Small intestine (tissue), 7 donors: ENCODE measurements at regions not wholly inside any gene's neighbourhood (a gene's known extent, or its start where the extent isn't known, plus 50 kb on each side); places are given as distances from the start of the nearest gene placed in this dataset.

ENCODE experiments used
- DNase-seq, 2 donors: peaks; one replicate each; pipeline versions ENCODE4 v3.0.0 to v3.0.0-alpha.2; 2013
- FAIRE-seq: peaks from 2 replicates; lab custom pipeline; 2012; peaks lifted over from hg19 to GRCh38; lab: Jason Lieb, UNC
- H3K27ac ChIP-seq, 3 donors: one replicate each; pipeline ENCODE4 v1.5.1; 2013; ENCODE audit warnings: low read length in 2 of 3, mild to moderate bottlenecking in 2 of 3, control low read depth in 1 of 3, inconsistent platforms in 1 of 3, low read depth in 1 of 3, moderate library complexity in 1 of 3
- H3K27me3 ChIP-seq, 3 donors: one replicate each; pipeline ENCODE4 v1.6.1; 2013; ENCODE audit warnings: low read length in 3 of 3, inconsistent platforms in 1 of 3; ENCODE audit not compliant: control insufficient read depth in 3 of 3, insufficient read depth in 3 of 3
- H3K36me3 ChIP-seq, 3 donors: one replicate each; pipeline ENCODE4 v1.6.1; 2013; ENCODE audit warnings: low read length in 3 of 3, inconsistent platforms in 1 of 3, low read depth in 1 of 3, mild to moderate bottlenecking in 1 of 3, moderate library complexity in 1 of 3; ENCODE audit not compliant: control insufficient read depth in 3 of 3, insufficient read depth in 2 of 3
- H3K4me1 ChIP-seq, 3 donors: one replicate each; pipeline ENCODE4 v1.6.1; 2013; ENCODE audit warnings: low read length in 2 of 3, inconsistent platforms in 1 of 3, low read depth in 1 of 3, mild to moderate bottlenecking in 1 of 3, moderate library complexity in 1 of 3; ENCODE audit not compliant: control insufficient read depth in 3 of 3, insufficient read depth in 2 of 3
- H3K4me3 ChIP-seq, 3 donors: one replicate each; pipeline ENCODE4 v1.5.1; 2013; ENCODE audit warnings: low read length in 3 of 3, control low read depth in 1 of 3, inconsistent platforms in 1 of 3, low read depth in 1 of 3, mild to moderate bottlenecking in 1 of 3, moderate library complexity in 1 of 3
- H3K9me3 ChIP-seq, 2 donors: one replicate each; pipeline ENCODE4 v1.6.1; 2013; ENCODE audit warnings: low read depth in 1 of 2, low read length in 1 of 2; ENCODE audit not compliant: control insufficient read depth in 2 of 2, insufficient read depth in 1 of 2
- WGBS, 3 donors: extraction: QIAGEN DNeasy Blood & Tissue Kit; methylation state at CpG; one replicate each; pipeline ENCODE4 v1.1.7; 2013; 5-methylcytosine and 5-hydroxymethylcytosine counted together
- donor health status: healthy with polysubstance abuse.
- donor health status: control.
- donor health status: control.
- donor health status: Bipolar disorder and iron deficiency.
- donor health status: healthy.

DNA sequence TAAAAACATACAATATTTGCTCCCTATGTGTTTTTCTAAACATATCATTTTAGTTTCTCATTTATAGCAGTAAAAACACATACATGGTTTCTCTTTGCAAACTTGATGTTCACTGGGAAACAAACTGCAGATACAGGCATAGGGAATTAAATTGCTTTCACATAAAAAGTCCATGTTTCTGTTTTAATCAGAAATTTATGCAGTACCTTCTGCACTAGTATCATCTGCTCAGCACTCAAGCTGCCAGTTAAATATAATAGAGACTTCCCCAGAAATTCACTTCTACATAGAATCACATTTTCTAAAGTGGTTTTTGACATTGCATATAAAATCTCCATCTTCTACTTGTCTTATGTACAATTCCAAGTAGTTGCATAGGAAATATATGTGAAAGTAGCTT is 1107.3 kb upstream of the NRXN1 start:
- no peaks in the 10 kb centered on the region for H3K9me3 ChIP-seq

DNA sequence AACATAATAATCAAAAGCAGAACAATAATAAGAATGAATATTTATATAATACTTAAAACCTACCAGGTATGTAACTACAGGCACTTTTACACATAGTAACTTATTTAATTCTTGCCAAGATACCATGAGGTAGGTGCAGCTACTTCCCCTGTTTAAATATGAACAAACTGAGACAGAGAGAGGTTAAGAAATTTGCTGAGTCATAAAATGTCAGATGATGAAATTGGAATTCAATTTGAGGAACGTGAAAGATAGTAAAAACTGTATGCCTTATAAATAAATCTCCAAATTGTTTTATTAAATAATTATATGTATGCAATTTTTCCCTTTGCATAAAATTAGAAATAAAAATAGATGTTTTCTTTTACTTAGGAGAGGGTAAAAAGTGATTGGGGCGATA is 1103.3 kb upstream of the NRXN1 start:
- H3K27me3 ChIP-seq, result no peaks in the 10 kb centered on the region
- no peak overlapping the region for H3K4me3 ChIP-seq
- WGBS, 3 donors, result 70 to 75% (median 71%) methylated on average over 2 of the region's 2 CpGs
- H3K9me3 ChIP-seq, result no peaks in the 10 kb centered on the region
- no peaks in the 10 kb centered on the region for H3K4me1 ChIP-seq
- FAIRE-seq, result no peak
- no peak for DNase-seq
- no peaks in the 10 kb centered on the region for H3K36me3 ChIP-seq
- H3K27ac ChIP-seq, result no peak overlapping the region

More for the DNA sequence above, 1107.3 kb upstream of the NRXN1 start:
- no peak for DNase-seq
- no peak for FAIRE-seq
- H3K4me3 ChIP-seq, result no peak overlapping the region
- no peaks in the 10 kb centered on the region for H3K27me3 ChIP-seq
- H3K27ac ChIP-seq, result no peak overlapping the region
- H3K4me1 ChIP-seq, result no peaks in the 10 kb centered on the region
- no peaks in the 10 kb centered on the region for H3K36me3 ChIP-seq

DNA sequence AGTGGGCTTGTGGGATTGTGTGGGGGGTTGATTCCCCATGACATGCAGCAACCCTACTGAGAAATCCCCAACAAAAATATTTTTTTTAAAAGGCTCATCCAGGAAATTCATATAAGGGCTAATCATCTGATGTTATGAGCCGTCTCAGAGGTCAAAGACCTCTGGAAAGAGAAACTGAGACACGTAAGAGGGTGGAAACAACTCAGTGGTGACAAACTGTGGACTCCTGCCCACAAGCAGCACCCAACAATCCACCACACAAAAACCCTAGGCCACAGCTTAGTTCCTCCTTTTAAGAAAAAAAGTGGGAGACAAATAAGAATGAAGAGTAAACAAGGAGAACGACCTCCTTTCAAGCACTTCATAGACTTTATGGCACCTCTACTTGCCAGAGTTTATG is 1096.1 kb upstream of the NRXN1 start:
- DNase-seq (no peak), FAIRE-seq (no peak)
- no peaks in the 10 kb centered on the region for H3K27me3 ChIP-seq
- no peak overlapping the region for H3K27ac ChIP-seq
- peaks cover 0 to 2% of the 10 kb centered on the region in 2 donors for H3K9me3 ChIP-seq
- H3K4me3 ChIP-seq, result no peak overlapping the region
- no peaks in the 10 kb centered on the region for H3K4me1 ChIP-seq
- no peaks in the 10 kb centered on the region for H3K36me3 ChIP-seq
- WGBS, 3 donors, result 11 to 46% (median 26%) methylated on average over 3 of the region's 3 CpGs

DNA sequence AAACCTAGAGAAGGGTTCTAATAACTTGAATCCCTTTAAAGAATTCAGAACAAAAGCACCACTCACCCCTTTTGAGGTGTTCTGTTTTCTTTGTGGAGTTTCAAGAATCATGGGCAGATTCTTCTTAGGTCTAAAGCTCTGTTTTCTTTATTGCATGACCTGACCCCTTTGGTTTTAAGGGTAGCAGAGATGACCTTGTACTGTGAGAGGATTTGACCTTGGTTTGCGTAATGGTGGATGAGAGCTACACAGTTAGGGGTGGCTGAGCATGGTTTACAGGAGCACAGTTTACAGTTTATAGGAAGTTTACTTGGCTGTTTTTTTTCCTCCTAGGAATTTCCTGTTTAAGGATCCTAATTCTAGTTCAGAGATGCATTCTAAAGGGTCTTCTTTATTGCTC is 1095.6 kb upstream of the NRXN1 start:
- Histone ChIP-seq H3K4me3 (no peak overlapping the region), H3K27ac (no peak overlapping the region), H3K4me1 (no peaks in the 10 kb centered on the region), H3K27me3 (no peaks in the 10 kb centered on the region), H3K9me3 (peaks cover 0 to 2% of the 10 kb centered on the region in 2 donors), H3K36me3 (no peaks in the 10 kb centered on the region)
- 78 to 96% (median 83%) methylated on average over 1 of the region's 1 CpG for whole genome bisulfite sequencing, 3 donors
- DNase-seq (no peak), FAIRE-seq (no peak)

DNA sequence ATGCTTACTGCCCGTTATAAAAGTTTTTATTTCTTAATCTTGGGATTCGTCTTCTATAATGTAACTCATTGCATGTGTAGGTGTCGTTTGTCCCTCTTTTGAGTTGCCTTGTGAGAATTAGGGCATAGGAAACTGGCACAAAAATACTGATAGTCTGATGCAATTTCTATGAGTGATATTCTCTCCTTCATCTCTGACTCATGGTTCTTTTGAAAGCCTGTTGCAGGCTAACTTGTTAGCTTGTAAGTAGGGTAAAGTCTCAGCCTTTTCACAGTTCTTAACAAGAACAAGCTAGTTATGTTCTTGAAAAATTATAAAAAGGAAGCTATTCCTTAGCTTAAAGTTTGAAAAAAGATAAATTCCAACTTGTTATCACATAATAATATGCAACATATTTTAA is 1085.4 kb upstream of the NRXN1 start:
- peak in 1 of 2 donors; percentile 3 for DNase-seq
- no peak overlapping the region for H3K27ac ChIP-seq
- no peaks in the 10 kb centered on the region for H3K9me3 ChIP-seq
- H3K4me1 ChIP-seq, result no peaks in the 10 kb centered on the region
- FAIRE-seq, result no peak
- H3K4me3 ChIP-seq, result no peak overlapping the region
- WGBS, 3 donors, result 62 to 77% (median 73%) methylated on average over 3 of the region's 3 CpGs
- no peaks in the 10 kb centered on the region for H3K36me3 ChIP-seq
- H3K27me3 ChIP-seq, result no peaks in the 10 kb centered on the region

DNA sequence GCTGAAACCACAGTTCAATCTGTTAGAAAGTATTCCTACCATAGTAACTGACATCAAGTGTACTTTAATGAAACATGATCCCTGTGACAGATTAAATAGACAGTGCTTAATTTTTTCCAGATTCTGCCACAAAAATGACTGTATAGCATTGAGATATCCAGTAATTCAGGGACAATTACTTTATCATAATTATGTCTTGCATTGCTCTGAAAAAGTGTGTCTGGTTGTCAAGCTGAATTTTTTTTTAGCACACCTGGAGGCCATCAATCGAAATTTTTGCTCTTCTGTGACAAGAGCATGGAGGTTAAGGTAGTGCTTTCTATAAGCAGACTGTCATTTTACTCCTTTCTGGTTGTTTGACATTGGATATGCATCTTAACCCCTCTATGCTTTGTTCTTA is 1083.8 kb upstream of the NRXN1 start:
- FAIRE-seq (no peak), DNase-seq (no peak)
- no peak overlapping the region for H3K4me3 ChIP-seq
- WGBS, 3 donors, result 4 to 43% (median 22%) methylated on average over 1 of the region's 1 CpG
- H3K36me3 ChIP-seq, result no peaks in the 10 kb centered on the region
- no peaks in the 10 kb centered on the region for H3K27me3 ChIP-seq
- peaks cover 0 to 4% of the 10 kb centered on the region in 2 donors for H3K9me3 ChIP-seq
- no peaks in the 10 kb centered on the region for H3K4me1 ChIP-seq
- no peak overlapping the region for H3K27ac ChIP-seq

DNA sequence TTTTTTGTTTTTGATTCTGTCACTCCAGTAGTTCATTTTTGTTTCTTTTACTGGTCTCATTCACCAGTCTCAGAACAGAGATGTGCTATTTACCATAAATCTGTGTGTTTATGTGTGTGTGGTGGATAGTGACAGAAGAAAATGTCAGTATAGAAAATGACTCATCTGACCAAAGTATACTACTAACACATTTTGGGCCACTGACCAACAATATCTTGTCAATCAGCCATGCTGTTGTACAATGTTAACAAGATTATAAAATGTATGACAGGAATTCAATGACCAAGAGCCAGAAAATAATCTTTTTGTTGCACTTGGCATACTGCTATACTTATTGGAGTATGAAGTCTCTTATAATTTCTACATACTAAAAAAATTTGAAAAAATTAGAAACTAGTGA is 1081.4 kb upstream of the NRXN1 start:
- Histone ChIP-seq H3K4me3 (no peak overlapping the region), H3K36me3 (no peaks in the 10 kb centered on the region), H3K4me1 (no peaks in the 10 kb centered on the region), H3K9me3 (peaks cover 0 to 4% of the 10 kb centered on the region in 2 donors), H3K27me3 (no peaks in the 10 kb centered on the region), H3K27ac (no peak overlapping the region)
- DNase-seq (no peak), FAIRE-seq (no peak)

DNA sequence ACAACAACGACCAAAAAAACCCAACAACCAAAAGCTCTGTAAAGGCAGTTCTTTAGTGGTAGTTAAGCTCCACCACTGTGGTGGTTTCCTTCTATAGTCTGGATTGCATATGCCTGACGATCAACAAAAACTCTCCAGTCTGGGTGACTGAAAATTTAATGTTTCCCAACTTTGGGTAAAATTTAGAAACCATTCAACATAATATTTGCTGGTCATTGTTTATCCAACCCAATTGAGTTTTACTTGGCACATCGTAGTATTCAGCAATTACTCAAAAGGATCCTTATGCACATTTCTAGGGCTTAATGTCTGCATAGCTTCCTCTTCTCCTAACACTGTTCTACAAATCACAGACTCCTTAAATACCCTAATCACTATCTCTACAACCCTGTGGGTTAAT is 1080.2 kb upstream of the NRXN1 start:
- FAIRE-seq, result no peak
- no peaks in the 10 kb centered on the region for H3K36me3 ChIP-seq
- H3K27ac ChIP-seq, result no peak overlapping the region
- no peaks in the 10 kb centered on the region for H3K27me3 ChIP-seq
- DNase-seq, result no peak
- H3K9me3 ChIP-seq, result peaks cover 0 to 4% of the 10 kb centered on the region in 2 donors
- H3K4me1 ChIP-seq, result no peaks in the 10 kb centered on the region
- H3K4me3 ChIP-seq, result no peak overlapping the region
- 71 to 86% (median 82%) methylated on average over 3 of the region's 3 CpGs for WGBS, 3 donors

DNA sequence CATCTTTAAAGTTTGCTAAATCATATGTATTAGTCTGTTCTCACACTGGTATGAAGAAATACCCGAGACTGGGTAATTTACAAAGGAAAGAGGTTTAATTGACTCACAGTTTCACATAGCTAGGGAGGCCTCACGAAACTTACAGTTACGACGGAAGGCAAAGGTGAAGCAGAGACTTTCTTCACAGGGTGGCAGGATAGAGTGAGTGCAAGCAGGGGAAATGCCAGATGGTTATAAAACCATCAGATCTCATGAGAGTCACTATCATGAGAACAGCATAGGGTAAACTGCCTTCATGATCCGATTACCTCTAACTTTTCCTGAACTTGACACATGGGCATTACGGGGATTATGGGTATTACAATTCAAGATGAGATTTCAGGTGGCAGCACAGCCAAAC is 1075.2 kb upstream of the NRXN1 start:
- Histone ChIP-seq H3K9me3 (peaks cover 0 to 4% of the 10 kb centered on the region in 2 donors), H3K27me3 (no peaks in the 10 kb centered on the region), H3K4me3 (no peak overlapping the region), H3K36me3 (no peaks in the 10 kb centered on the region), H3K27ac (peak overlapping the region in 1 of 3 donors; percentile 20), H3K4me1 (no peaks in the 10 kb centered on the region)
- DNase-seq, result peak in 1 of 2 donors; percentile 47
- WGBS, 3 donors, result 52 to 73% (median 57%) methylated on average over 6 of the region's 6 CpGs
- FAIRE-seq, result no peak
